Fibroblast of peridontal ligament (primary cell): ENCODE measurements at regions not wholly inside any gene's neighbourhood (a gene's known extent, or its start where the extent isn't known, plus 50 kb on each side); places are given as distances from the start of the nearest gene placed in this dataset.
"Not testable (repeated sequence)": the region's sequence is repeated elsewhere in the genome, so short reads cannot be mapped to it uniquely, and the experiment has no call there.

Experiments
- DNase-seq: peaks from one replicate; pipeline ENCODE4 v3.0.0-alpha.2; 2010; ENCODE audit errors: extremely low read depth

GRCh38 chr9:17846948-17847655 is 268.2 kb downstream of the SH3GL2 start:
- DNase-seq, result no peak

- no peak for DNase-seq
These were observed 269.0 kb downstream of the SH3GL2 start for GRCh38 chr9:17847908-17848307.

DNA sequence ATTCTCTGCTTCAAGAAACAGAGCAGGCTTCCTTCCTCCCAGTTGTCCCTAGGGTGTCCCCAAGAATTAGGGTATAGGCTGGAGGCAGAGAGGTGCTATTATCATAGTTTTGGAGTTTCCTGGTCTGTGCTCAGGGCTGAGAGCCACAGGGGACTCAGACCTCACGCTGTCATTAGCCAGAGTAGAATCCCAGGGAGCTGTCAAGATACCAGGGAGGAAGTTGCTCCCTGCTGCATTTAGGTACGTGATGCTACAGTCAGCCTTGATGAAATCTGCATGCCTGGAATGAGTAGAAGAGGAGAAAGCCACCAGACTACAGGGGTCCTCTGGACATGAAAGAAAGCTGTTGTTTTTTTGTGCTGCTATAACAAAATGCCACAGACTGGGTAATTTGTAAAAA is 273.2 kb downstream of the SH3GL2 start:
- DNase-seq, result no peak

GRCh38 chr9:17854487-17854886 is 275.6 kb downstream of the SH3GL2 start:
- DNase-seq, result no peak

- no peak for DNase-seq
These were observed 278.1 kb downstream of the SH3GL2 start for GRCh38 chr9:17856995-17857394.

- DNase-seq, result no peak
These were observed 280.4 kb downstream of the SH3GL2 start for GRCh38 chr9:17859228-17859627.

- no peak for DNase-seq
These were observed 281.1 kb downstream of the SH3GL2 start for GRCh38 chr9:17859987-17860386.

GRCh38 chr9:17862101-17862500 is 283.2 kb downstream of the SH3GL2 start:
- no peak for DNase-seq

- DNase-seq, result no peak
These were observed 283.8 kb downstream of the SH3GL2 start for GRCh38 chr9:17862629-17863028.

- no peak for DNase-seq
These were observed 284.5 kb downstream of the SH3GL2 start for GRCh38 chr9:17863213-17863883.

GRCh38 chr9:17863924-17864323 is 285.1 kb downstream of the SH3GL2 start:
- DNase-seq, result no peak

DNA sequence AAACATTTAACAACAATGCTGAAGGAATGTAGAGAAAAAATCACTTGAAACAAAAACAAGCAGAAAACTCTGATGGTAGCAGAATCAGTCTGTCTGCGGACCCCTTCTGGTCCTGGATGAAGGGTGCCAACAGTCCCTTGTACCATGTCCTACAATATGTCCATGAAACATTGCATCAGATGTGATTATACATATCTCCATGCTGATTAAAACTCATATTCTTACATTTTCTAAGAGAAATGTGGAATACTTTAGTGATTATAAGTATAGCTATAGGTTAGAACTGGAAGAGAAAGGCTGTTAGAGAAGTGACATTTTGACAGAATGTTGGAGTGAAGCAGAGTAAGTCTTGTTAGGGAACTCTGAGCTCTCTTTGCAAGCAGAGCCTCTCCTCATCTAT is 286.1 kb downstream of the SH3GL2 start:
- no peak for DNase-seq

- DNase-seq, result no peak
These were observed 287.0 kb downstream of the SH3GL2 start for GRCh38 chr9:17865881-17866280.

DNA sequence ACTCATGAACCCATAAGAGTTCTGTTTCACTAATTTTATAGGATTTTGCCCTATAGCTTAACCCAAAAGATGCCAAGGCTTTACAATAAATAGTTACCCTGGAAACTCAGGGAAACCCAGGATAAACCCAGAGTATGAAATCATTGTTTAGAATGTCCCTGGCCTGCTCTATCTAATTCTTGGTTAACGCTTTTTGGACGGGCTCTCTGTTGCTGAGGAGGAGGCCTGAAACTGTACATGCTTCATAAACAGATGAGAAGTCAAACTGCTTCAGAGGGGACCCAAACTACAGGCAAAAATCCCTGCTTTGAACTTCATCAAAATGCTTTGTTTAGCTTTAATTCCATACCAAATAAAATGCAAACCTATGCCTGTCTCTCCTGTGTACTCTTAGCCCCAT is 291.9 kb downstream of the SH3GL2 start:
- no peak for DNase-seq

DNA sequence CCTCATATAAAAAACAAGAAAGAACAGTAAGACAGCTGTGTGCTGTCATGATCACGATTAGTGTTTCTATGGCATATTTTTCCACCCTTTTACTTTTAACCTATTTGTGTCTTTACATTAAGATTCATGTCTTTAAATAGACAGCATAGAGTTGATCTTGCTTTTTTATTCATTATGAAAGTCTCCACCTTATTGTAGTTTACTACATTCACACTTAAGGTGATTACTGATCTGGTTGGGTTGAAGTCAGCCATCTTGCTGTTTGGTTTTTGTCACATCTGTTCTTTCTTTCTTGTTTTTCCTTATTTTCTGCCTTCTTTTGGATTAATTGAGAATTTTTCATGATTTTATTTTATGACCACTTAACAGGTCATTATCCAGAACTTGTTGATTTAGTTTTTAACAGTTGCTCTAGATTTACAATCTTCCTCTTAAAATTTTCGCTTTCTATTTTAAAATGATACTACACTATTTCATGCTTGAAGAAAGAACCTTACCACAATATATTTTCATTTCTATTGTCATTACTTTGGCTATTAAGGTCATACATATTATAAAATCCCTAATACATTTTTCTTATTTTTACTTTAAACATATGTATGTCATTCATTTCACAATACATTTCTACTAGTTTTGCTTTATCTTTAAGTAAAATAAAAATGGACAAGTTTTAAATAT is 292.5 kb downstream of the SH3GL2 start:
- no peak for DNase-seq

- DNase-seq, result no peak
These were observed 297.0 kb downstream of the SH3GL2 start for GRCh38 chr9:17875886-17876285.

GRCh38 chr9:17876687-17877086 is 297.8 kb downstream of the SH3GL2 start:
- no peak for DNase-seq

DNA sequence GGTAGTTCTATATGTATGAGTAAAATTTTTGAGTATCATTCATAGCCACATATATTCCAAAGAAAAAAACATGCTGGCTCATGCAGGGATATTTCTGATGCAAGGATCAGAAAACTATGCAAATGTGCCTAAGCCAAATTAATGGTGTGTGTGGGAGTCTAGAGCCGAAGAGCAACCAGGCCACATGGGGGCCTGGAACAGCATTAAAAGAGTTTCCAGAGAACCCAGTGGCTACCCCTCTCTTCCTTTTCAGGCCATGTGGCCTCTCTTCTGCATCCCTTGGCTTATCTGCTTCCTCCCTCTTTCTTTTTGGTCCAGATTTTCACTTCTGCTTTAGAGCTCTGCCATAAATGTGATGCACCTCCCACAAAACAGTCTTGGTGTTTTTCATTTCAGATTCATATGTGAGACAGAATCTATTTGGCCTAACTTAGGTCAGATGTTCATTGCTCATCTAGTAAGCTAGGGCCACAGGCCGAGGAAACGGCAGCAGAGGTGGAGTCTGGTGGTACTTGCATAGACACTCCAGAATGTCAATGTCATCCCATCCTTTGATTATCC is 300.0 kb downstream of the SH3GL2 start:
- no peak for DNase-seq

GRCh38 chr9:17881371-17881770 is 302.5 kb downstream of the SH3GL2 start:
- DNase-seq, result no peak

DNA sequence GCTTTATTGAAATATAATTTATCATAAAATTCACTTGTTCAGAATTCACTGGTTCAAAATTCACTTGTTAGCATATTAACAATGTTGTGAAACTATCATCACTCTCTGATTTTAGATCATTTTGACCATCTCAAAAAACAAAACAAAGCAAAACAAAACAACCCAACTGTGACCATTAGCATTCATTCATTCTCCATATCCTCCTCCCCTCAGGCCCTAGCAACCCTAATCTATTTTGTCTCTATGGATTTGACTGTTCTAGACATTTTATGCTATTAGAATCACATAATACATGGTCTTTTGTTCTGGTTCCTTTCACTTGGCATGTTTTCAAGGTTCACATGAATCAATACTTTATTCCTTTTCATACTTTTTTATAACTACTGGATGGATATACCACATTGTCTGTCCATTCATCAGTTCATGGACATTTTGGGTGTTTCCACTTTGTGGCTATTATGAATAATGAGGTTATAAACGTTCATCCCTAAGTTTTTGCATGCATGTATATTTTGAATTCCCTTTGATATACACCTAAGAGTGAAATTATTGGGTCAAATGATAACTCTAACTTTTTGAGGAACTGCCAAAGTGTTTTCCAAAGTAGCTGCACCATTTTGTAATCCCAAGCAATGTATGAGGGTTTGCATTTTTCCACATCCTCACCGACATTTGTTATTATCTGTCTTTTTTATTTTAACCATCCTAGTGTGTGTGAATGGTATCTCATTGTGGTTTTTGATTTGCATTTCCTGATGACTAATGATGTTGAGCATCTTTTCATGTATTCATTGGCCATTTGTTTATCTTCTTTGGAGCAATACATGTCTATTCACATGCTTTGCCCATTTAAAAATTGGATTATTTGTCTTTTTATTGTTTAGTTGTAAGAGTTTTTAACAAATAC is 304.1 kb downstream of the SH3GL2 start:
- DNase-seq, result no peak

DNA sequence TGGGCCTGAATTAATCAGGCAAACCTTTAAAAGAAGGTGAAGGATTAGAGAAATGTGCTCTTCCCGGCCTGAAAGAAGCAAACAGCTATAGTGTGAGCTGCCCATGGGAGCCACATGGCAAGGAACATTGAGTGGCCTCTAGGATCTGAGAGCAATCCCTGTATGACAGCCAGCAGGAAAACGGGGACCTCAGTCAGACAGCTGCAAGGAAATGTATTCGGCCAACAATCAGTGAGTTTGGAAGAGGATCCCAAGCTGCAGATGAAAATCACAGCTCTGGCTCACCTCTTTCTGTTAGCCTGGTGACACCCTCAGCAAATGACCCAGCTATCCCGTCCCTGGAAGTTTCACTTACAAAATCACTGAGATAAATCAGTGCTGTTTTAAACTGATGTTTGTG is 309.2 kb downstream of the SH3GL2 start:
- DNase-seq, result no peak

- DNase-seq, result not testable (repeated sequence)
These were observed 310.1 kb downstream of the SH3GL2 start for GRCh38 chr9:17888964-17889363.
